Activated T-helper 2 cell treated with anti-CD3 and anti-CD28 coated beads, Interferon-gamma antibody, Interleukin-2, Interleukin-4, amounts not matched to agents 10 μg/mL and 5 μg/mL and 100 μg/mL, durations not matched to agents 14 hours and 24 hours and 36 hours (primary cell): ENCODE measurements at regions not wholly inside any gene's neighbourhood (a gene's known extent, or its start where the extent isn't known, plus 50 kb on each side); places are given as distances from the start of the nearest gene placed in this dataset.

Experiments
- DNase-seq: peaks from one replicate; pipeline ENCODE4 v3.0.0; 2021; ENCODE audit warnings: low spot score
- H3K27ac Mint-ChIP-seq: one replicate; pipeline ENCODE4 v1.8.0; 2021; ENCODE audit warnings: mixed read lengths
- H3K27me3 Mint-ChIP-seq: one replicate; pipeline ENCODE4 v1.8.0; 2021; ENCODE audit warnings: low read depth, mixed read lengths
- H3K36me3 Mint-ChIP-seq: one replicate; pipeline ENCODE4 v1.8.0; 2021; ENCODE audit warnings: low read depth, mixed read lengths
- H3K4me1 Mint-ChIP-seq: one replicate; pipeline ENCODE4 v1.8.0; 2021; ENCODE audit warnings: low read depth, mixed read lengths
- H3K4me3 Mint-ChIP-seq: one replicate; pipeline ENCODE4 v1.8.0; 2021; ENCODE audit warnings: low read depth, mild to moderate bottlenecking, moderate library complexity, mixed read lengths
- H3K9me3 Mint-ChIP-seq: one replicate; pipeline ENCODE4 v1.8.0; 2021; ENCODE audit warnings: mixed read lengths
- intact Hi-C: fragments of 100-400 bp; cut with micrococcal nuclease; formaldehyde crosslinking; loops from one replicate; pipeline ENCODE4 v1.15.1; 2023

DNA sequence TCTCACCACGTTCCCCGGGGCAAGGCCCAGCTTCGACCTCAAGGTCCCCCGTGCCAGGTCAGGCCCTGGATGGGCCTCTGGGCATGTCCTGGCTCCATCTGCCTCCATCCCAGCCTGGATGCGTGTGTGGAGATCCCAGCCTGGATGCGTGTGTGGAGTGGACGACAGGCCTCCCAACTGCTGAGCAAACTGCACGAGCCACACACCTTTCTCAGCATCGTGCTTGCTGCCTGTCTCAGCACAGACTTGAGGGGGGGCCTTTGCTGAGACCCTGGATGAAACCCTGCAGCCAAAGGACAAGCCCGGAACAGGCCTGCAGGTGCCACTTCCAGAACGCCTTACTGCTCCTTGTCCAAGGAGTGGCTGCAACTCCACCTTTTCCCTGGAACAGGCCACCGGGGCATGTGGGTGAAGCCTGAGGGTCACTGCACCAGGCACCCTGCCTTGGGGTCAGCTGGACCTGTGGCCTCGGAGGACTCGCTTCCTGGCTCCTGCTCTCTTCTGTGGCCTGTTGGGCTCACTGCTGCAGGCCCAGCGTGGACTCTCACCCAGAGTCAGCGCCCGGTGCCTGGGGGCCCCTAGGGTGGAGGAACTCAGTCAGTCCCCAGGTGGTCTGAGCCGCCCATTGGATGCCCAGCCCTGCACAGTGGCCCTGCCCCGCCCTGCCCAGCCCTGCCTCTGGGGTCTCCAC lies 176.0 kb downstream of the KIF26A start:
- Mint-ChIP-seq H3K4me3 (no peak overlapping the region), H3K36me3 (no peaks in the 10 kb centered on the region)
- intact Hi-C loops: no loop called here

DNA sequence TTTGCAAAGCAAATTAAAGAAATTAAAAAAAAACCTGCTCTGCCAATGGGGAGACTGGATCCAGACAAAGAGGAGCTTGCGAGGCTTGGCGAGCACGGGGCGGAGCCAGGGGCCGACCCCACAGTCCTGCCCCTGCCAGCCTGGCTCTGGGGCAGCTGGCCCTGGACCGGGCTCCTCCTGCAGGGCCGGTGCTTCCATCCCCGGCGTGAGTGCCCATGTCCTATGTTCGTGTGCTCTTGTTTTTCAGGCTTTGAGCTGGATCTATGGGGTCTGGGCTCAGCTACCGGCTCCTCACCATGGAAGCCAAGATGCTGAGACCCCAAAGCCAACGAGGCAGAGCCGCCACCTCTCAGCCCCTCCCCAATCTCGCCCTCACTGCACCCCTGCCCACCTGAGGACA lies 176.8 kb downstream of the KIF26A start:
- Mint-ChIP-seq H3K4me1 (no peaks in the 10 kb centered on the region), H3K36me3 (no peaks in the 10 kb centered on the region), H3K27ac (no peak overlapping the region), H3K9me3 (no peaks in the 10 kb centered on the region), H3K4me3 (no peak overlapping the region), H3K27me3 (no peaks in the 10 kb centered on the region)
- intact Hi-C loops: no loop called here
- no peak for DNase-seq

More for the DNA sequence above, 176.0 kb downstream of the KIF26A start:
- H3K27ac Mint-ChIP-seq: no peak overlapping the region
- no peaks in the 10 kb centered on the region for H3K9me3 Mint-ChIP-seq
- H3K4me1 Mint-ChIP-seq: no peaks in the 10 kb centered on the region
- no peak for DNase-seq
- H3K27me3 Mint-ChIP-seq: no peaks in the 10 kb centered on the region

DNA sequence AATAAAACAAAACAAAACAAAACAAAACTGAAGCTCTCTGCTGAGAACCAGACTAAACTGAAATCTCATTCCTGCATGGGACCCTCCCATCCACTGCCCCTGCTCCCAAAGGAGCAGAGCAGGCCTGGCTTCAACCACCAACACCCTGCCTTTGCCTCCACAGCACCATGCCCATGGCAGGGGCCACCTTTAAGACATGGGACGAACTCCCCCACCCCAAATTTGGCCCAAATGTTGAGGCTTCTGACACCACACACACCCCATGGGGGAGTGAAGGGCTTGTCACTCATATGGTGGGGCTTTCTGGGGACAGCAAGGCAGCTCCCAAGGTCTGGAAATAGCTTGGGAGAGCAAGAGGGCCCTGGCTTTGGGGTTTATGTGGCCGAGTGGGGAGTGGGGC lies 177.2 kb downstream of the KIF26A start:
- DNase-seq: no peak
- Mint-ChIP-seq H3K27ac (no peak overlapping the region), H3K9me3 (no peaks in the 10 kb centered on the region), H3K4me1 (no peaks in the 10 kb centered on the region), H3K36me3 (no peaks in the 10 kb centered on the region), H3K4me3 (no peak overlapping the region), H3K27me3 (no peaks in the 10 kb centered on the region)
- intact Hi-C loops: no loop called here

DNA sequence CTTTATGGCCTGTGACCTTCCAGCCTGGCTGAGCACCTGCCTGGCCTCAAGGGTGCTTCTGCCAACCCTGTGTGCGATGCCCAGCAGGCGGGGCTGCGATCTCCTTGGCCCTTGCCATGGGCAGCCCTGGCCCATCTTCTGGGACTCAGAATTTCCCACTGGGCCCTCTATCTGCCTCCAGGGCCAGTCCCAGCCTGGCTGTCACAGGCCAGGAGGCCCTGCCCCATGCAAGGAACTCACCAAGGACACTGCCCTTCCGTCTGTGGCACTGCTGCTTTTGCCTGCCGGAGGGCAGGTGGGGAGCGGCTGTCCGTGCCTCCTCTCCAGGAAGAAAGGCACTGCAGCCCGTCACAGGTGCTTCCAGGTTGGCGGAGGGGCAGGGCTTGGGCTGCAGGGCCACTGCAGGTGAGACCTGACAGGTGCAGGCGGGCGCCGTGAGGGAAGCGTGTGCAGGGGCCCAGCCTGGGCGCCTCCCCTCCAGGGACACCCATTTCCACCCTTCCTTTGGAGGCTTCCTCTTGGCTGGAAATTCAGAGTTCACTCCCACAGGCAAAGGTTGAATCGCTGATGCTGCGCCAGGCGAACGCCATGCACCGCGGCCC lies 177.8 kb downstream of the KIF26A start:
- Mint-ChIP-seq H3K4me1 (no peaks in the 10 kb centered on the region), H3K27ac (no peak overlapping the region), H3K36me3 (no peaks in the 10 kb centered on the region), H3K4me3 (no peak overlapping the region), H3K27me3 (no peaks in the 10 kb centered on the region), H3K9me3 (no peaks in the 10 kb centered on the region)
- DNase-seq: no peak
- intact Hi-C loops: no loop called here

DNA sequence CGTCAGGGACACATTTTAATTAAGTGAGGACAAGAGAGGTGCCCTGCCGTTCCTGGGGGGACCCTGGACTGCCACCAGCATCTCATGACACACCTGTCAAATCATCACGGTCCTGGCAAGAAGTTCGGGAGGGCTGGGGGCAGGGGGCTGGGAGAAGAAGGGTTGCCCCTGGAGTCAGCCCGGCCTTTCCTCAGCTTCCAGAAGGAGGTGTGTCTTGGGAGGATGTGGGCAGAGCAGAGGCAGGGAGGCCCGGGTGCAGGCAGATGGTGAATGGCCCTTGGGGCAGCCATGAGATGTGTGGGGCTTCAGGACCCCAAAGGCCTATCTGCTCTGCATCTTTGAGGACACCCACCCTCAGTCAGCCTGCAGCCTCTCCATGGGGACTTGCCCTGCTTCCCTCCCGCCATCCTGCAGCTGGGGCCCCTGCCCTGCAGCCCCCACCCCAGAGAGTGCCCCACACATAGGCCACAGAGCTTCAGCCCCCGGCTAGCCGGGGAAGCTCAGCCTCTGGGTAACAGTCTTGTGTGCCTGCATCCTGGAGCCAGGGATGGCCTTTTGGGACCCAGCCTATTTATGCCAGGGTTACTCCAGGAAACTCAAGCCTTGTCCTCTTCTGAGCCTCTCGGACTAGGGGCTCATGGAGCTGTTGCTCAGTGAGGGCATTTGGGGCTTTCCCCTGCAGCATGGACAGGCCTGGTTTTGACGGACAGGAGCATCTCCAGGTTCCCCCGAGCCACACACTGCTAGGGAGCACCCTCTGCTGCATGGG lies 178.5 kb downstream of the KIF26A start:
- H3K4me3 Mint-ChIP-seq: no peak overlapping the region
- intact Hi-C loops: no loop called here
- H3K27me3 Mint-ChIP-seq: no peaks in the 10 kb centered on the region
- H3K4me1 Mint-ChIP-seq: no peaks in the 10 kb centered on the region
- no peaks in the 10 kb centered on the region for H3K9me3 Mint-ChIP-seq
- H3K27ac Mint-ChIP-seq: no peak overlapping the region
- no peak for DNase-seq
- no peaks in the 10 kb centered on the region for H3K36me3 Mint-ChIP-seq

DNA sequence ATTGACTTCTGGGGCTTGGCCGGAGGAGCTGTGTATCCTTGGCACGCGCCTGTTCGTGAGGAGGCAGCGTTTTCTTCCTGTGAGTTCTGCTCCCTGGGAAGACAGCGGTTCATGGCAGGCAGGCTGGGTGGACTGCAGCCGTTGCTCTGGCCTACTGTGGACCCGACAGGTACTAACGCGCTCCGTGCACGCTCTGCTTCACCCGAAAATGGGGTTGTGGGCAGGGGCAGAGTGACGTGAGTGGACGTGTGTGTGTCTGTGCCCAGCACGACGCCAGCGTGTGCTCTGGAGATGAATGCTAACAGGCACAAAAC lies 179.1 kb downstream of the KIF26A start:
- no peaks in the 10 kb centered on the region for H3K9me3 Mint-ChIP-seq
- H3K27ac Mint-ChIP-seq: no peak overlapping the region
- intact Hi-C loops: no loop called here
- no peaks in the 10 kb centered on the region for H3K27me3 Mint-ChIP-seq
- H3K36me3 Mint-ChIP-seq: no peaks in the 10 kb centered on the region
- no peak overlapping the region for H3K4me3 Mint-ChIP-seq
- DNase-seq: no peak
- no peaks in the 10 kb centered on the region for H3K4me1 Mint-ChIP-seq

DNA sequence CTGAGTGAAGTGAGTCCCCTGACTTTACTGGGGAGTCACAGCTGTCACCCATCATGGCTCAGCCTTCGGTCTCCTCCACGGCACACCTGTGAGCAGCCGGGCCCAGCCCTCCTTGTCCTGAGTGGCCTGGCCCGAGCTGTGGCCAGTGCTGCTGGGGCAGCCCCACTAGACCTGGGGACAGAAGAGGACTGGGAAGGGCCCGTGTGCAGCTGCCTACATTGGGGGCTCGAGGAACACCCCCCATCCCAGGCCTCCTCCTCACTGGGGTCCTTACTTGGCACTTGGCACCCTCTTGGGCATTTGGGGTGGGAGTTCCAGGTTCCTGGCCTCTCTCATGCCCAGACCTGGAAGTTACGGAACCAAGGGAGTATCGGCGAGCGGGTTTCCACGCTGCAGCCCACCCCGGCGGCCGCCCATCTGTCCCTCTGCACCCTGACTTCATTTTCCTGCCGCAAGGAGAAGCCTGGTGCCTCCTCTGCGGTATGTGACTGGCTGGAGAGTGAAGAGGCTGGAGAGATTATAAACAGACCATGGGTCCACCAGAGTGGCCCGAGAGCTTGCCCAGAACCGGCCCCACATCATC lies 179.7 kb downstream of the KIF26A start:
- Mint-ChIP-seq H3K36me3 (no peaks in the 10 kb centered on the region), H3K27ac (no peak overlapping the region), H3K27me3 (no peaks in the 10 kb centered on the region), H3K4me3 (no peak overlapping the region), H3K9me3 (no peaks in the 10 kb centered on the region), H3K4me1 (no peaks in the 10 kb centered on the region)
- DNase-seq: no peak
- intact Hi-C loops: no loop called here

DNA sequence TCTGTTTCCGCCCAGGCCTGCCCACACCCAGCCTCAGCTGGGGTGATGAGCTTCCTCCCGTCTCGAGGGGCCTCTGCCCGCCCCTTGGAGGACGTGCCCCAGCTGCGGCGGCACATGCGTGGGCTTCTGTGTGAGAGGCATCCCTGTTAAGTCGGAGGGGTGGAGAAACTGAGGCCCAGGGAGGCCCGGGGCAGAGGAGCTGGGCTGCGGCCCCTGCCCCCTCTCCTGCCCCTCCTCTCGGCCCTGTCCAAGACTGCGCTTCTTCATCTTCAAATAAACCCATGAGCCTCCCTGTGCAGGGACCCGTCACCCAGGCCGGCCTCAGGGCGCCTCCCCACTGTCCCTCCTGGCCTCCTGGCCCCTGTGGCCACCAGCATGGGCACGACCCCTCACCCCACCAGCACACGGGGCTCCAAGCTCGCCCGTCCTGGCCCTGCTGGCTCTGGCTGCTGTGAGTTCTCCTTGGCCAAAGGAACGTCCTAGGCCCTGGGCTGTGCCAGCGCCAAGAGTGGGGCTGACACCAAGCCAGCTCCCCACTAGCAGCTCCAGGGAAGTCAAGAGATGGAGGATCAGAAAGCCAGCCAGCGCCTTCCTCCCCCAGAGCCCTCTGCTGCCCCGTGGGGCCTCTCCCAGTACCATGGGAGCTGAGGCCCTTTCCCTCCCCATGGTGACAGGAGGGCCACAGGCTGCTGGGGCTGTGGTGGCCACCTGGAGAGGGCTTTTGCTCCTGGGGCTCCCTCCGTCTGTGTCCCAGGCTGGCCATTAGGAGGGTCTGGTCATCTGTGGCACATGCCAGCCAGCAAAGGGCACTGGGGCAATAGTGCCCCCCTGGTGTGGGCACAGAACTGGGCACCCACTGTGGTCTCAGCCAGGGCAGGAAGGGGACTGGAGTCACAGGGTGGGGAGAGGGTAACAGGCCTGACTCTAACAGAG lies 180.4 kb downstream of the KIF26A start:
- H3K27ac Mint-ChIP-seq: no peak overlapping the region
- no peaks in the 10 kb centered on the region for H3K9me3 Mint-ChIP-seq
- H3K4me3 Mint-ChIP-seq: no peak overlapping the region
- no peaks in the 10 kb centered on the region for H3K27me3 Mint-ChIP-seq
- H3K36me3 Mint-ChIP-seq: no peaks in the 10 kb centered on the region
- intact Hi-C loops: no loop called here
- H3K4me1 Mint-ChIP-seq: no peaks in the 10 kb centered on the region
- DNase-seq: no peak

DNA sequence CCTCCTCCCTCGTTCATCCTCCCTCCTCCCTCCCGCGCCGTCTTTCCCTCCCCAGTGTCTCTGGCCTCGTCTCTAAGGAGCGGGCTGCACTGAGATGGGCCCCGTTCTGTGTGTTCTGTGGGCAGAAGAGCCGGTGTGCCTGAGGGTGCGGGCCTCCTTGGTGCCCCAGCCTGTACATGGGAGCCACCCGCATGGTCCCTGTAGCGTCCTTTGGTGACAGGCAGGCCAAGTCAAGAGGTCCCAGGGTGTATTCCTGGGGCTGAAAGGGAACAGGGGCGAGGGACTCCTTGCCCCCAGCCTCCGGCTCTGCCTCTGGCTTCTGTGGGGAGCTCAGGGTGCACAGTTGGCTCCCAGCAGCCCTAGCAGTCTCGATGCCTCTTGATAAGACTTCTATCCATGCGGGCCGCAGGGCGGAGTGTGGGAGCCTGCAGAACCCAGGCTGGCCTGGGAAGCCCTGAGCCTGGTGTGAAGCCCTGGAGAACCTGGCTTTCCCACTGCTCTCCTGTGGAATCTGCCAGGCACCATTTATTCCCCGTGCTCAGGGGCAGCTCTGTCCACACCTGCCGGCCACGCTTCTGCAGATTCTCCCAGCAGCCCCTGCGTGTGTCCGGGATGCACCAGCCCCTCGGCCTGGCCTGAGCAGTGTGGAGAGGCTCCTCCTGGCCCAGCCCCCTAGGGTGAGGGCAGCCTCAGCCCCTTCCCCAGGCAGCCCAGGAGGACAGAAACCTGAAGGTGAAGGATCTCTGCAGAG lies 181.3 kb downstream of the KIF26A start:
- no peaks in the 10 kb centered on the region for H3K27me3 Mint-ChIP-seq
- H3K9me3 Mint-ChIP-seq: no peaks in the 10 kb centered on the region
- no peak overlapping the region for H3K27ac Mint-ChIP-seq
- H3K4me1 Mint-ChIP-seq: no peaks in the 10 kb centered on the region
- DNase-seq: no peak
- no peaks in the 10 kb centered on the region for H3K36me3 Mint-ChIP-seq
- no peak overlapping the region for H3K4me3 Mint-ChIP-seq
- intact Hi-C loops: no loop called here

DNA sequence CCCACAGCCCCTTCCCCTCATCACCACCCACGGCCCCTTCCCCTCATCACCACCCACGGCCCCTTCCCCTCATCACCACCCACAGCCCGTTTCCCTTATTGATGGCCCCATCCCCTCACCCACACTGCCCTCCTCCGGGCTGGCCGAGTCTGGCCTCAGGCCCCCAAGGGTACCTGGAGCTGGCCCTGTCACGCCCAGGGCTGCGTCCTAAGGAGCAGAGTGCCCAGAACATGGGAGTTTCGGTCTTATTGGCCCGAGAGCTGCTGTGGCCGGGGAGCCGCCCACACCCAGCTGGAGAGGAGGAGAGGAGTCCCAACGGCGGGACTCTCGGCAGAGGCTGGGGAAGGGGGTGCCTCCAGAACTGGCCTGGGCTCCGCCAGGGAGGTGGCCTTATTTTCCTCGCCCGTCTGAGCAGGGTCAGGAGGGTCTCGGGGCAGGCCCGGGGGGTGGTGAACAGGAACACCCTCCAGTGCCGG lies 182.3 kb downstream of the KIF26A start:
- Mint-ChIP-seq H3K36me3 (no peaks in the 10 kb centered on the region), H3K9me3 (no peaks in the 10 kb centered on the region), H3K27ac (no peak overlapping the region), H3K4me3 (no peak overlapping the region), H3K4me1 (no peaks in the 10 kb centered on the region), H3K27me3 (no peaks in the 10 kb centered on the region)
- intact Hi-C loops: no loop called here
- DNase-seq: no peak

DNA sequence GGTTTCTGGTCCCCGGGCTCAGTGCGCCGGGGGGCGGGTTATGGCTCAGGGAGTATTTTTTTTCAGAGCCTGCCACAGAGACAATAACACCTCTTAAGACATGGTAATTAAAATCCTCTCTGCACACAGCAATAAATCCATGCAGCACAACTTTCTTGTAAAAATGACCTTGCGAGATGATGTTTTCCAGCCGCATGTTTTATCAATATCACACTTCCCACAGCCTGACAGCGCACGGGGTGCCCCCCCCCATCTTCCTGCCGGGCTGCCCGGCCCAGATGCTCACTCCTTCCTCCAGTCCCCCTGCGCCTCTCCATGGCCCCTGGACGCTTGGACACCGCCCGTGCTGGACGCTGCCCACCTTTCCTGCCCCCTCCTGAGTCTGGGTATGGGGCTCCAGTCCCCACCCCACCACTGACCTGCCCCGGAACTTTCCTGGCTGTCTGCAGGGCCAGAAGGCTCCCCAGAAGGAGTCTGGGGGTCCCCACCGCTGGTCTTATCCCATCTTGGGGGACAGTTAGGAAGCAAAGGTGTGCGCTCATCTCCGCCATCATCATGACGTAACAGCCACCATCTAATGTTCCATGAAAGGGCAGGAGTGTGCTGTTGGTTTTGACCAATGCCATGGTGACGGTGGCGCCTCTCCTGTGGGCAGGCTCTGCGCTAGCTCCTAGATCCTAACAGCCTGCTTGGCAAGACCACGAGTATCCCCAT lies 182.9 kb downstream of the KIF26A start:
- Mint-ChIP-seq H3K9me3 (no peaks in the 10 kb centered on the region), H3K27ac (no peak overlapping the region), H3K4me3 (no peak overlapping the region), H3K4me1 (no peaks in the 10 kb centered on the region), H3K27me3 (no peaks in the 10 kb centered on the region), H3K36me3 (no peaks in the 10 kb centered on the region)
- DNase-seq: no peak
- intact Hi-C loops: no loop called here
